Erythroblast (primary cell): ENCODE measurements at regions not wholly inside any gene's neighbourhood (a gene's known extent, or its start where the extent isn't known, plus 50 kb on each side); places are given as distances from the start of the nearest gene placed in this dataset.

Experiments
- GATA1 ChIP-seq: IDR thresholded peaks from 2 replicates; pipeline ENCODE4 v1.6.1; 2011; ENCODE audit warnings: low read depth, mild to moderate bottlenecking, control low read depth, low read length, moderate library complexity
- POLR2A ChIP-seq: IDR thresholded peaks from 2 replicates; pipeline ENCODE4 v1.6.1; 2011; ENCODE audit warnings: mild to moderate bottlenecking, low read length

- TF ChIP-seq POLR2A (no peak), GATA1 (no peak)
Observed at GRCh38 chr4:126180642-126181041, 865.9 kb downstream of the FAT4 start.
